SK-N-MC (cell line): ENCODE measurements at regions not wholly inside any gene's neighbourhood (a gene's known extent, or its start where the extent isn't known, plus 50 kb on each side); places are given as distances from the start of the nearest gene placed in this dataset.
"Not testable (repeated sequence)": the region's sequence is repeated elsewhere in the genome, so short reads cannot be mapped to it uniquely, and the experiment has no call there.

Experiments
- DNase-seq: peaks from one replicate; pipeline ENCODE4 v3.0.0-alpha.2; 2011; ENCODE audit warnings: low read depth, low spot score
- H3K27ac ChIP-seq: fragments of 200-600 bp; sonication (generic); 2 replicates; pipeline ENCODE4 v1.5.1; 2016; ENCODE audit warnings: mixed run types
- H3K36me3 ChIP-seq: fragments of 200-600 bp; sonication (generic); 2 replicates; pipeline ENCODE4 v1.6.1; 2017; ENCODE audit warnings: antibody characterized with exemption, low read length, mixed read lengths; ENCODE audit not compliant: insufficient read depth
- H3K4me3 ChIP-seq: fragments of 200-600 bp; sonication (generic); 2 replicates; pipeline ENCODE4 v1.5.1; 2016
- H3K9ac ChIP-seq: fragments of 200-600 bp; sonication (generic); 2 replicates; pipeline ENCODE4 v1.8.0; 2017; ENCODE audit warnings: mixed run types, mixed read lengths; ENCODE audit not compliant: insufficient read length
- H3K9me3 ChIP-seq: fragments of 200-600 bp; sonication (generic); 2 replicates; pipeline ENCODE4 v1.6.1; 2017; ENCODE audit warnings: low read depth, mild to moderate bottlenecking, antibody characterized with exemption, low read length, moderate library complexity, mixed read lengths
- EZH2 ChIP-seq: fragments of 200-600 bp; sonication (generic); IDR thresholded peaks from one replicate; pipeline ENCODE4 v1.6.1; 2017; ENCODE audit warnings: antibody characterized with exemption
- FOXP2 ChIP-seq: optimal IDR thresholded peaks from 2 replicates; pipeline ENCODE3; 2011; ENCODE audit warnings: mild to moderate bottlenecking, moderate library complexity; ENCODE audit not compliant: insufficient read depth; ENCODE audit errors: extremely low read length, control extremely low read depth
- POLR2AphosphoS5 ChIP-seq: IDR thresholded peaks from 2 replicates; pipeline ENCODE4 v1.6.1; 2012; ENCODE audit warnings: mild to moderate bottlenecking, low read depth, low read length, borderline replicate concordance

GRCh38 chr2:163949693-163950092 is 213.9 kb upstream of the FIGN start:
- no peaks in the 10 kb centered on the region for H3K9me3 ChIP-seq
- no peak for DNase-seq
- no peak overlapping the region for H3K9ac ChIP-seq
- no peaks in the 10 kb centered on the region for H3K36me3 ChIP-seq
- no peak overlapping the region for H3K4me3 ChIP-seq
- TF ChIP-seq FOXP2 (no peak), POLR2AphosphoS5 (no peak), EZH2 (no peak)
- no peak overlapping the region for H3K27ac ChIP-seq

- H3K9ac ChIP-seq = no peak overlapping the region
- H3K27ac ChIP-seq = no peak overlapping the region
- H3K9me3 ChIP-seq = no peaks in the 10 kb centered on the region
- no peaks in the 10 kb centered on the region for H3K36me3 ChIP-seq
- no peak for DNase-seq
- TF ChIP-seq EZH2 (no peak), POLR2AphosphoS5 (no peak), FOXP2 (no peak)
- H3K4me3 ChIP-seq = no peak overlapping the region
Measured at GRCh38 chr2:163944347-163944737, 208.5 kb upstream of the FIGN start.

- H3K4me3 ChIP-seq = no peak overlapping the region
- no peaks in the 10 kb centered on the region for H3K36me3 ChIP-seq
- H3K9ac ChIP-seq = no peak overlapping the region
- DNase-seq = no peak
- no peak overlapping the region for H3K27ac ChIP-seq
- TF ChIP-seq EZH2 (no peak), POLR2AphosphoS5 (no peak), FOXP2 (no peak)
- H3K9me3 ChIP-seq = no peaks in the 10 kb centered on the region
Measured at GRCh38 chr2:163943403-163944346, 207.9 kb upstream of the FIGN start.

- TF ChIP-seq FOXP2 (no peak), EZH2 (no peak), POLR2AphosphoS5 (no peak)
Measured at GRCh38 chr2:163934131-163934530, 198.3 kb upstream of the FIGN start.

GRCh38 chr2:163919717-163920116 is 183.9 kb upstream of the FIGN start:
- no peak overlapping the region for H3K4me3 ChIP-seq
- TF ChIP-seq FOXP2 (no peak), EZH2 (no peak), POLR2AphosphoS5 (no peak)
- H3K9ac ChIP-seq = no peak overlapping the region
- DNase-seq = no peak
- H3K36me3 ChIP-seq = no peaks in the 10 kb centered on the region
- H3K9me3 ChIP-seq = 0 out of 2 replicates have a peak, but pooled peaks cover 2% of the 10 kb centered on the region
- H3K27ac ChIP-seq = no peak overlapping the region

More at GRCh38 chr2:163934131-163934530, 198.3 kb upstream of the FIGN start:
- H3K36me3 ChIP-seq = no peaks in the 10 kb centered on the region
- no peak for DNase-seq
- H3K4me3 ChIP-seq = no peak overlapping the region
- no peaks in the 10 kb centered on the region for H3K9me3 ChIP-seq
- H3K9ac ChIP-seq = no peak overlapping the region
- H3K27ac ChIP-seq = no peak overlapping the region

- not testable (repeated sequence) for H3K27ac ChIP-seq, H3K36me3 ChIP-seq, H3K4me3 ChIP-seq, H3K9ac ChIP-seq, H3K9me3 ChIP-seq, DNase-seq
Measured at GRCh38 chr2:163914486-163914885, 178.7 kb upstream of the FIGN start.

- not testable (repeated sequence) for H3K27ac ChIP-seq, H3K36me3 ChIP-seq, H3K4me3 ChIP-seq, DNase-seq, H3K9ac ChIP-seq, H3K9me3 ChIP-seq
Measured at GRCh38 chr2:163913532-163913944, 177.7 kb upstream of the FIGN start.

GRCh38 chr2:163909411-163910080 is 173.7 kb upstream of the FIGN start:
- DNase-seq = no peak
- H3K27ac ChIP-seq = no peak overlapping the region
- no peak for TF ChIP-seq FOXP2
- TF ChIP-seq POLR2AphosphoS5 = no peak
- no peak for TF ChIP-seq EZH2
- no peaks in the 10 kb centered on the region for H3K36me3 ChIP-seq
- H3K4me3 ChIP-seq = no peak overlapping the region
- H3K9ac ChIP-seq = no peak overlapping the region
- no peaks in the 10 kb centered on the region for H3K9me3 ChIP-seq

GRCh38 chr2:163906410-163906809 is 170.6 kb upstream of the FIGN start:
- no peak overlapping the region for H3K4me3 ChIP-seq
- H3K9me3 ChIP-seq = no peaks in the 10 kb centered on the region
- no peak overlapping the region for H3K27ac ChIP-seq
- DNase-seq = no peak
- TF ChIP-seq FOXP2 (no peak), EZH2 (no peak), POLR2AphosphoS5 (no peak)
- H3K36me3 ChIP-seq = no peaks in the 10 kb centered on the region
- H3K9ac ChIP-seq = no peak overlapping the region
